AG09309 (cell line): ENCODE measurements at regions not wholly inside any gene's neighbourhood (a gene's known extent, or its start where the extent isn't known, plus 50 kb on each side); places are given as distances from the start of the nearest gene placed in this dataset.

Source experiments
- DNase-seq: peaks from one replicate; pipeline ENCODE4 v3.0.0-alpha.2; 2010; ENCODE audit warnings: low read depth
- H3K4me3 ChIP-seq: 2 replicates; pipeline ENCODE4 v1.5.1; 2011; ENCODE audit warnings: mild to moderate bottlenecking, low read depth, low read length, moderate library complexity; ENCODE audit not compliant: control insufficient read depth
- TF ChIP-seq, protein P1 (sequence below): IDR thresholded peaks from 2 replicates; pipeline ENCODE4 v1.5.1; 2011; ENCODE audit warnings: mild to moderate bottlenecking, low read depth, low read length, inconsistent platforms; ENCODE audit not compliant: insufficient read depth, control insufficient read depth; ENCODE audit errors: missing control alignments

DNA sequence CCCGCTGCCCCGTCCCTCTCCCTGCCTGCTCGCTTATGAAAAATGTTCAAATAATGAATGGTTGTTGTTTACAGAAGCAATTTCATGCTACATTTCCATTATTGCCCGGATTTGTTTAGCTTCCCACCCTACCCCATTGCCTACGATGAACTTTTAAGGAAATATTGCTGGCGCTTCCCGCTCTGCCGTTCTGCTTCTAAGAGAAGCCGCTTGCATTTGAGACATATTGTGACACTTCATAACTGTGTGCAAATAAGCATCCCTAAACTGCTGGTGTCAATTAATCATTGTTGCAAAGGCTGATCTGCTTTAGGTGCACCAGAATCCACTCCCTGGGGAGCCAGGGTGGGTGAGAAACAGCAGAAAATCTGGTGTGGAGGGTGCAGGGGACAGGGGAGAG lies 52.3 kb upstream of the LMO1 start:
- DNase-seq, result no peak
- TF ChIP-seq, protein P1, sequence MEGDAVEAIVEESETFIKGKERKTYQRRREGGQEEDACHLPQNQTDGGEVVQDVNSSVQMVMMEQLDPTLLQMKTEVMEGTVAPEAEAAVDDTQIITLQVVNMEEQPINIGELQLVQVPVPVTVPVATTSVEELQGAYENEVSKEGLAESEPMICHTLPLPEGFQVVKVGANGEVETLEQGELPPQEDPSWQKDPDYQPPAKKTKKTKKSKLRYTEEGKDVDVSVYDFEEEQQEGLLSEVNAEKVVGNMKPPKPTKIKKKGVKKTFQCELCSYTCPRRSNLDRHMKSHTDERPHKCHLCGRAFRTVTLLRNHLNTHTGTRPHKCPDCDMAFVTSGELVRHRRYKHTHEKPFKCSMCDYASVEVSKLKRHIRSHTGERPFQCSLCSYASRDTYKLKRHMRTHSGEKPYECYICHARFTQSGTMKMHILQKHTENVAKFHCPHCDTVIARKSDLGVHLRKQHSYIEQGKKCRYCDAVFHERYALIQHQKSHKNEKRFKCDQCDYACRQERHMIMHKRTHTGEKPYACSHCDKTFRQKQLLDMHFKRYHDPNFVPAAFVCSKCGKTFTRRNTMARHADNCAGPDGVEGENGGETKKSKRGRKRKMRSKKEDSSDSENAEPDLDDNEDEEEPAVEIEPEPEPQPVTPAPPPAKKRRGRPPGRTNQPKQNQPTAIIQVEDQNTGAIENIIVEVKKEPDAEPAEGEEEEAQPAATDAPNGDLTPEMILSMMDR, result no peak
- no peak overlapping the region for H3K4me3 ChIP-seq

DNA sequence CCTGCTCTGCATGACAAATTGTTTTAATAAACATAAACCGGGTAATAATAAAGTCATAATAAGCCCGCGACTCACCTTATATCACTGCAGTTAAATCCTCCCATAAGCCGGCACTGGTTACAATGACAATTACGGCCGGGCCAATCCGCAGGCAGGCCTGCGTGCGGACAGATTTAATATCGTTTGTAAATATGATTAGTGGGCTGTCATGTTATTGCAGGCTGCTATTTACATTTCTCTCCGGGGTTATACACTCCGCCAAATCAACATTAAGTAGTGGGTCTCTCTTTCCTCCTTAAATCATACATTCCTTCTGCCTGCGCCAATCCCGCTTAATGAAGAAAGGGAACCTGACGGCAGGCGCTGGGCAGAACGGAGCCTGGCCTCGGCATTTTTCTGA lies 51.8 kb upstream of the LMO1 start:
- TF ChIP-seq, protein P1, result no peak
- no peak for DNase-seq
- no peak overlapping the region for H3K4me3 ChIP-seq

- DNase-seq, result no peak
- TF ChIP-seq, protein P1, result no peak
- no peak overlapping the region for H3K4me3 ChIP-seq
These were observed 51.2 kb upstream of the LMO1 start for GRCh38 chr11:8314916-8315315.

GRCh38 chr11:8313504-8314090 lies 49.9 kb upstream of the LMO1 start:
- TF ChIP-seq, protein P1, result no peak
- DNase-seq, result no peak
- H3K4me3 ChIP-seq, result no peak overlapping the region
